ENCODE measurements at regions not wholly inside any gene's neighbourhood (a gene's known extent, or its start where the extent isn't known, plus 50 kb on each side); places are given as distances from the start of the nearest gene placed in this dataset.

DNA sequence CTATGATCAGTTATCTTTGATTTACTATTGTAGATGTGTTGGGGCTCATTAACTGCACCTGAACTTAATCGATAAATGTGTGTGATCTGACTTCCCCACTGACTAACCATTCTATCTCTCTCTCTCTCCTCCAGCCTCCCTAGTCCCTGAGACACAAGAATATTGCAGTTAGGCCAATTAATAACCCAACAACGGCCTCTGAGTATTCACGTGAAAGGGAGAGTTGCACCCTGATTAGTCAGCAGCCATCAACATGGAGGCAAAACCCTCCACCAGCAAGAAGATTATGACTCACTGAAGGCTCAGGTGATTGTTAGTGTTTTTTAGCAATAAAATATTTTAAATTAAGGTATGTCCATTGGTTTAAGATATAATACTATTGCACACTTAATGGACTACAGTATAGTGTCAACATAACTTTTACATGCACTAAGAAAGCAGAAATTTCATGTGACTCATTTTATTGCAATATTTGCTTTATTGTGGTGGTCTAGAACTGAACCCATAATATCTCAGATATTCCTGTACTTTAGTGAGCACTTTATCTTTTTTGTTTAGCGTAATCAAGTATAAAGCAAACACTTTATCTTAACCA is 77.1 kb upstream of the PTGDR start:
- Histone ChIP-seq H3K4me2 (no peak overlapping the region), H3K9ac (no peak overlapping the region), H4K20me1 (ENCODE audit: insufficient read depth) (no peaks in the 10 kb centered on the region), H3K9me3 (no peaks in the 10 kb centered on the region), H3K4me1 (ENCODE audit: control insufficient read depth in 1 of 2, insufficient read depth in 2 of 2, low read depth in 1 of 2, low read length in 1 of 2) (no peaks in the 10 kb centered on the region), H3F3A (replicated peaks; ENCODE audit: insufficient read depth) (no peaks in the 10 kb centered on the region), H3K36me3 (replicated peaks in 1 of 2; ENCODE audit: control insufficient read depth in 1 of 2, insufficient read depth in 2 of 2, low read length in 1 of 2) (no peaks in the 10 kb centered on the region), H3K27me3 (ENCODE audit: insufficient read depth) (no peaks in the 10 kb centered on the region), H3K9me2 (no peaks in the 10 kb centered on the region), H3K4me3 (ENCODE audit: low read depth in 2 of 2, low read length in 1 of 2) (no peak overlapping the region), H3K27ac (ENCODE audit: low read depth in 2 of 2, low read length in 1 of 2) (no peak overlapping the region), H2AFZ (ENCODE audit: low read depth) (no peak overlapping the region), H3K79me2 (ENCODE audit: insufficient read depth) (no peaks in the 10 kb centered on the region)
- DNase-seq = no peak
- ChIA-PET CTCF (no interaction called here), POLR2A (no interaction called here)
- TF ChIP-seq ELF1 (IDR thresholded peaks at IDR 0.05) (no peak), SMC3 (IDR thresholded peaks at IDR 0.05; ENCODE audit: low read depth, low read length) (no peak), RXRA (IDR thresholded peaks at IDR 0.05; ENCODE audit: borderline replicate concordance, low read depth) (no peak)
- 23% methylated on average over 4 of the region's 4 CpGs for WGBS (ENCODE audit: low lambda C conversion rate)

DNA sequence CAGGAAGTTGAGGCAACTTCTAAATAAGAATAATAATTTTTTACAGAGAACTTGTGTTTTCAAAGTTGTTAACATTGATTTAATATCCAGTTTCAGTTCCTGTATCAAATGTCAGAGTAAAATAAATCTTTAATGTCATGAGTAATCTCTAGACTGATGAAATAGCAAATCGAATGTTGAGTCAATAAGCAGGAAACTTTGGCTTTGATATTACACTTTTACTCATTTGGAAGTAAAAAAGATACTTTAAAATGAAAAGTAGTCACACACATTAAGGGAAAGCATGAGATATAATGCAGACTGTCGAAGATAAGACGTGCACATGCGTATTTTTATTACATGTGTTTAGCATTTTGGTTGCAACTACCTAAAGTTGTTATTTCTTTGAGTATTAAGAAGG is 78.2 kb upstream of the PTGDR start:
- WGBS (ENCODE audit: low lambda C conversion rate) = 12% methylated on average over 4 of the region's 4 CpGs
- CTCF ChIA-PET = interaction anchor here (0.6 kb wide), 1 partner anchor 430 kb away, joined by 3 read pairs; no protein-coding TSS in a partner anchor
- Histone ChIP-seq H3K9me2 (no peaks in the 10 kb centered on the region), H3K4me3 (ENCODE audit: low read depth in 2 of 2, low read length in 1 of 2) (no peak overlapping the region), H3K4me1 (ENCODE audit: control insufficient read depth in 1 of 2, insufficient read depth in 2 of 2, low read depth in 1 of 2, low read length in 1 of 2) (no peaks in the 10 kb centered on the region), H3K36me3 (replicated peaks in 1 of 2; ENCODE audit: control insufficient read depth in 1 of 2, insufficient read depth in 2 of 2, low read length in 1 of 2) (no peaks in the 10 kb centered on the region), H3F3A (replicated peaks; ENCODE audit: insufficient read depth) (no peaks in the 10 kb centered on the region), H3K79me2 (ENCODE audit: insufficient read depth) (no peaks in the 10 kb centered on the region), H4K20me1 (ENCODE audit: insufficient read depth) (no peaks in the 10 kb centered on the region), H2AFZ (ENCODE audit: low read depth) (no peak overlapping the region), H3K27me3 (ENCODE audit: insufficient read depth) (no peaks in the 10 kb centered on the region; the same call in 1 of the 2 replicates), H3K9me3 (no peaks in the 10 kb centered on the region), H3K4me2 (no peak overlapping the region), H3K27ac (ENCODE audit: low read depth in 2 of 2, low read length in 1 of 2) (no peak overlapping the region), H3K9ac (no peak overlapping the region)
- TF ChIP-seq GABPA (IDR thresholded peaks at IDR 0.05; ENCODE audit: low read depth) = no peak
- TF ChIP-seq RAD21 (IDR thresholded peaks at IDR 0.05; ENCODE audit: low read length) = no peak
- TF ChIP-seq POLR2AphosphoS5 (IDR thresholded peaks at IDR 0.05; ENCODE audit: low read depth, low read length) = no peak
- TF ChIP-seq, protein P1, sequence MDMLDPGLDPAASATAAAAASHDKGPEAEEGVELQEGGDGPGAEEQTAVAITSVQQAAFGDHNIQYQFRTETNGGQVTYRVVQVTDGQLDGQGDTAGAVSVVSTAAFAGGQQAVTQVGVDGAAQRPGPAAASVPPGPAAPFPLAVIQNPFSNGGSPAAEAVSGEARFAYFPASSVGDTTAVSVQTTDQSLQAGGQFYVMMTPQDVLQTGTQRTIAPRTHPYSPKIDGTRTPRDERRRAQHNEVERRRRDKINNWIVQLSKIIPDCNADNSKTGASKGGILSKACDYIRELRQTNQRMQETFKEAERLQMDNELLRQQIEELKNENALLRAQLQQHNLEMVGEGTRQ (IDR thresholded peaks at IDR 0.05; ENCODE audit: borderline replicate concordance, low read depth, low read length) = no peak
- TF ChIP-seq JUND (IDR thresholded peaks at IDR 0.05) = no peak
- TF ChIP-seq USF1 (IDR thresholded peaks at IDR 0.05; ENCODE audit: borderline replicate concordance, low read depth) = no peak
- no peak for TF ChIP-seq SMC3 (IDR thresholded peaks at IDR 0.05; ENCODE audit: low read depth, low read length)
- no peak for TF ChIP-seq FOXJ3 (CRISPR knock-in tag; IDR thresholded peaks at IDR 0.05)
- TF ChIP-seq GATA2 (CRISPR knock-in tag; IDR thresholded peaks at IDR 0.05) = no peak
- TF ChIP-seq CHD2 (IDR thresholded peaks at IDR 0.05; ENCODE audit: low read length, partially characterized antibody) = no peak
- TF ChIP-seq MEF2A (IDR thresholded peaks at IDR 0.05; ENCODE audit: borderline replicate concordance, low read depth) = no peak
- TF ChIP-seq TCF12 (IDR thresholded peaks at IDR 0.05) = no peak
- no peak for TF ChIP-seq IRF3 (IDR thresholded peaks at IDR 0.05; ENCODE audit: low read depth, low read length)
- TF ChIP-seq RCOR1 (IDR thresholded peaks at IDR 0.05; ENCODE audit: low read length) = no peak
- TF ChIP-seq TAF1 (IDR thresholded peaks at IDR 0.05; ENCODE audit: borderline replicate concordance, low read depth, low read length) = no peak
- TF ChIP-seq MAX (IDR thresholded peaks at IDR 0.05; ENCODE audit: low read depth) = no peak
- no peak for DNase-seq
- POLR2A ChIA-PET = no interaction called here
